Erythroblast (primary cell): ENCODE measurements at regions not wholly inside any gene's neighbourhood (a gene's known extent, or its start where the extent isn't known, plus 50 kb on each side); places are given as distances from the start of the nearest gene placed in this dataset.

Experiments
- GATA1 ChIP-seq: IDR thresholded peaks from 2 replicates; pipeline ENCODE4 v1.6.1; 2011; ENCODE audit warnings: low read depth, mild to moderate bottlenecking, control low read depth, low read length, moderate library complexity
- POLR2A ChIP-seq: IDR thresholded peaks from 2 replicates; pipeline ENCODE4 v1.6.1; 2011; ENCODE audit warnings: mild to moderate bottlenecking, low read length

GRCh38 chr6:140344142-140344913 is 969.9 kb upstream of the CITED2 start:
- TF ChIP-seq POLR2A (no peak), GATA1 (no peak)
